Colonic mucosa (tissue), 4 donors: ENCODE measurements at regions not wholly inside any gene's neighbourhood (a gene's known extent, or its start where the extent isn't known, plus 50 kb on each side); places are given as distances from the start of the nearest gene placed in this dataset.

Experiments used
- DNase-seq: peaks from one replicate; pipeline ENCODE4 v3.0.0-alpha.2; 2020
- H3K27ac ChIP-seq: fragments of 200-600 bp; one replicate; pipeline ENCODE4 v1.8.0; 2021
- H3K27me3 ChIP-seq: fragments of 200-600 bp; one replicate; pipeline ENCODE4 v1.8.0; 2021
- H3K36me3 ChIP-seq: fragments of 200-600 bp; one replicate; pipeline ENCODE4 v1.8.0; 2021
- H3K4me1 ChIP-seq: fragments of 200-600 bp; one replicate; pipeline ENCODE4 v1.8.0; 2021; ENCODE audit warnings: mild to moderate bottlenecking
- H3K4me3 ChIP-seq: fragments of 200-600 bp; one replicate; pipeline ENCODE4 v1.8.0; 2021
- H3K9ac ChIP-seq, 2 donors: one replicate each; pipeline ENCODE4 v1.7.0; 2013; ENCODE audit warnings: control low read depth in 2 of 2, low read depth in 2 of 2, low read length in 2 of 2
- H3K9me3 ChIP-seq: fragments of 200-600 bp; one replicate; pipeline ENCODE4 v1.8.0; 2021
- CTCF ChIP-seq: fragments of 200-600 bp; IDR thresholded peaks from one replicate; pipeline ENCODE4 v1.8.0; 2022; ENCODE audit warnings: antibody characterized with exemption, mild to moderate bottlenecking
- intact Hi-C: fragments of 100-400 bp; cut with DNase I; formaldehyde crosslinking; loops from one replicate; pipeline ENCODE4 v1.14.1; 2022
- donor health status: healthy.
- donor health status: DM: no; HTN: no; CAD: no.
- donor health status: DM: no; HTN: no; CAD: no.

GRCh38 chr13:111970494-111971141 is 96.3 kb upstream of the SOX1 start:
- no peaks in the 10 kb centered on the region for H3K4me1 ChIP-seq
- DNase-seq = no peak
- no peak overlapping the region for H3K27ac ChIP-seq
- no peaks in the 10 kb centered on the region for H3K36me3 ChIP-seq
- no peak overlapping the region for H3K4me3 ChIP-seq
- TF ChIP-seq CTCF = no peak
- no peaks in the 10 kb centered on the region for H3K9me3 ChIP-seq
- intact Hi-C loops = no loop called here
- H3K9ac ChIP-seq = no peak overlapping the region
- no peaks in the 10 kb centered on the region for H3K27me3 ChIP-seq

- H3K27ac ChIP-seq = no peak overlapping the region
- TF ChIP-seq CTCF = no peak
- no peaks in the 10 kb centered on the region for H3K4me1 ChIP-seq
- H3K36me3 ChIP-seq = no peaks in the 10 kb centered on the region
- DNase-seq = no peak
- H3K9ac ChIP-seq = no peak overlapping the region
- intact Hi-C loops = no loop called here
- H3K4me3 ChIP-seq = no peak overlapping the region
- no peaks in the 10 kb centered on the region for H3K9me3 ChIP-seq
- no peaks in the 10 kb centered on the region for H3K27me3 ChIP-seq
These were observed 94.8 kb upstream of the SOX1 start for GRCh38 chr13:111971891-111972780.

GRCh38 chr13:111973186-111973585 is 93.8 kb upstream of the SOX1 start:
- H3K36me3 ChIP-seq = no peaks in the 10 kb centered on the region
- H3K9me3 ChIP-seq = no peaks in the 10 kb centered on the region
- no peak for DNase-seq
- H3K27ac ChIP-seq = no peak overlapping the region
- intact Hi-C loops = no loop called here
- no peaks in the 10 kb centered on the region for H3K4me1 ChIP-seq
- H3K27me3 ChIP-seq = no peaks in the 10 kb centered on the region
- H3K4me3 ChIP-seq = no peak overlapping the region
- no peak for TF ChIP-seq CTCF
- no peak overlapping the region for H3K9ac ChIP-seq

GRCh38 chr13:111973605-111974340 is 93.2 kb upstream of the SOX1 start:
- Histone ChIP-seq H3K36me3 (no peaks in the 10 kb centered on the region), H3K27me3 (no peaks in the 10 kb centered on the region), H3K9me3 (no peaks in the 10 kb centered on the region), H3K4me1 (no peaks in the 10 kb centered on the region), H3K4me3 (no peak overlapping the region), H3K27ac (no peak overlapping the region), H3K9ac (no peak overlapping the region)
- TF ChIP-seq CTCF = no peak
- intact Hi-C loops = no loop called here
- no peak for DNase-seq

- DNase-seq = no peak
- Histone ChIP-seq H3K9me3 (no peaks in the 10 kb centered on the region), H3K9ac (no peak overlapping the region), H3K4me1 (no peaks in the 10 kb centered on the region), H3K4me3 (no peak overlapping the region), H3K27me3 (no peaks in the 10 kb centered on the region), H3K27ac (no peak overlapping the region), H3K36me3 (no peaks in the 10 kb centered on the region)
- no peak for TF ChIP-seq CTCF
- intact Hi-C loops = no loop called here
These were observed 92.7 kb upstream of the SOX1 start for GRCh38 chr13:111974341-111974640.
